HFFc6 (cell line): ENCODE measurements at regions not wholly inside any gene's neighbourhood (a gene's known extent, or its start where the extent isn't known, plus 50 kb on each side); places are given as distances from the start of the nearest gene placed in this dataset.

Experiments used
- DNase-seq: peaks from one replicate; pipeline ENCODE4 v3.0.0-alpha.2; 2018
- H3K27ac Mint-ChIP-seq: 2 replicates; pipeline ENCODE4 v1.8.0; 2020; ENCODE audit warnings: mild to moderate bottlenecking, mixed read lengths
- H3K27me3 Mint-ChIP-seq: 2 replicates; pipeline ENCODE4 v1.8.0; 2021; ENCODE audit warnings: mild to moderate bottlenecking, moderate library complexity, mixed read lengths; ENCODE audit not compliant: insufficient read depth
- H3K36me3 Mint-ChIP-seq: 2 replicates; pipeline ENCODE4 v1.8.0; 2021; ENCODE audit warnings: low read depth, mixed read lengths
- H3K4me1 Mint-ChIP-seq: 2 replicates; pipeline ENCODE4 v1.8.0; 2020; ENCODE audit warnings: low read depth, mixed read lengths
- H3K4me3 Mint-ChIP-seq: 2 replicates; pipeline ENCODE4 v1.8.0; 2020; ENCODE audit warnings: mild to moderate bottlenecking, moderate library complexity, mixed read lengths
- H3K9me3 Mint-ChIP-seq: 2 replicates; pipeline ENCODE4 v1.8.0; 2020; ENCODE audit warnings: mild to moderate bottlenecking, mixed read lengths
- TF ChIP-seq, protein P1 (sequence below): fragments of 200-600 bp; sonication (generic); IDR thresholded peaks from 2 replicates; pipeline ENCODE4 v1.5.0; 2021; ENCODE audit warnings: antibody characterized with exemption, mild to moderate bottlenecking

DNA sequence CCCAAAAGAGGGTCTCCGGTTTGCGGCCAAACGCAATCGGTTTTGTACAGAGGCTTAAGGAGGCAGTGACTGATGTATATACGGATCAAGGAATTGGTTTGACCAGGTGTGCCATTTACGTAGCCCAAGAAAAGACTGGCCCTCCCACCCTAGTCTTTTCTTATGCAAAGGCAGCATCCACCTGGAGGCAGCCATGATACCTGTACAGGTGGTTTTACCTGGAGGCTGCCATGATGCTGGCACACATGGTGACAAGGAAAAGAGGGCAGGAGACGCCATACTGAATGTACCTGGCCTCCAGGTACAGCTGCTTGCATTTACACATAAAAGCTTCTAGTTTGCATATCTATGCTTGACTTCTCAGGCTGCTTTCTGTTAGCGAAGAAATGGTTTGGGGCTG lies 917.7 kb upstream of the INTU start:
- H3K27me3 Mint-ChIP-seq: no peaks in the 10 kb centered on the region
- peaks cover 14% of the 10 kb centered on the region for H3K4me1 Mint-ChIP-seq
- H3K36me3 Mint-ChIP-seq: no peaks in the 10 kb centered on the region
- no peaks in the 10 kb centered on the region for H3K9me3 Mint-ChIP-seq
- H3K4me3 Mint-ChIP-seq: no peak overlapping the region
- no peak for DNase-seq
- TF ChIP-seq, protein P1, sequence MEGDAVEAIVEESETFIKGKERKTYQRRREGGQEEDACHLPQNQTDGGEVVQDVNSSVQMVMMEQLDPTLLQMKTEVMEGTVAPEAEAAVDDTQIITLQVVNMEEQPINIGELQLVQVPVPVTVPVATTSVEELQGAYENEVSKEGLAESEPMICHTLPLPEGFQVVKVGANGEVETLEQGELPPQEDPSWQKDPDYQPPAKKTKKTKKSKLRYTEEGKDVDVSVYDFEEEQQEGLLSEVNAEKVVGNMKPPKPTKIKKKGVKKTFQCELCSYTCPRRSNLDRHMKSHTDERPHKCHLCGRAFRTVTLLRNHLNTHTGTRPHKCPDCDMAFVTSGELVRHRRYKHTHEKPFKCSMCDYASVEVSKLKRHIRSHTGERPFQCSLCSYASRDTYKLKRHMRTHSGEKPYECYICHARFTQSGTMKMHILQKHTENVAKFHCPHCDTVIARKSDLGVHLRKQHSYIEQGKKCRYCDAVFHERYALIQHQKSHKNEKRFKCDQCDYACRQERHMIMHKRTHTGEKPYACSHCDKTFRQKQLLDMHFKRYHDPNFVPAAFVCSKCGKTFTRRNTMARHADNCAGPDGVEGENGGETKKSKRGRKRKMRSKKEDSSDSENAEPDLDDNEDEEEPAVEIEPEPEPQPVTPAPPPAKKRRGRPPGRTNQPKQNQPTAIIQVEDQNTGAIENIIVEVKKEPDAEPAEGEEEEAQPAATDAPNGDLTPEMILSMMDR: no peak
- H3K27ac Mint-ChIP-seq: no peak overlapping the region

DNA sequence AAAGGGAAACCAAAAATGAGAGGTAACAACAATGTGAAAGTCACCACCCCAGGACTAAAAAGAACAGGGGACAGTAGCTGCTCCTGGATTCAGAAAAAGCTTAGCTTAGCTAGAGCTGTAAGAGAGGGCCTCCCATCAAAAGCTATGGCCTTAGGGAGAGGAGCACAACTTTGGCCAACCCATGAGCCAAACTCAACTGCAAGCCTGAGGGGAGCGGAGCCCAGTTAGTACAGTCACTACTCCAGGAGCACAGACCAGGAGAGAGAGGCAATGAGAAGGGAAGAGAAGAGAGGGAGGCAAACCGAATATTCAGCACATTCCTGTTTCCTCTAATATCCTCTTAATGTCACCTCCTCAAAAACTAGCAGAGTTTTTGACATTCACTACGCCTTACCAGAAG lies 917.1 kb upstream of the INTU start:
- Mint-ChIP-seq H3K4me3 (no peak overlapping the region), H3K9me3 (no peaks in the 10 kb centered on the region), H3K27ac (no peak overlapping the region), H3K4me1 (peaks cover 9% of the 10 kb centered on the region), H3K27me3 (no peaks in the 10 kb centered on the region), H3K36me3 (no peaks in the 10 kb centered on the region)
- DNase-seq: no peak
- TF ChIP-seq, protein P1: no peak

DNA sequence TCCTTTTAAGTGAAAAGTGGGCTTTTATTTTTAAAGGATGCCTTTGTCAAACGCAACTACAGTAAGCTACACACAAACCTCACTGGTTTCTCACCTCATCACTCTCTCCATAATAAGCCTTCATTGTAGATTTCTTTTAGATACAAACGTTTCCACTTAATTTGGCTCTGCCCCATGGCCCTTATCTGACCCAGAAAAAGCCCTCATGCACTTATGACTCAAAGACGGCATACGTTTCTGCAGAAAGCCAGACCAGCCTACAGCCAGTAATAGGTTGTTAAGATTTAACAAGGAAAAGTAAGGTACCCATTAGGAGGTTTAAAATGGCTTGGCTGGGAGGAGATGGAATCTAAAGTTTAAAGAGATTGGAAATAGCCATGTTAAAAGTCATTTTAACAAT lies 914.6 kb upstream of the INTU start:
- H3K27ac Mint-ChIP-seq: no peak overlapping the region
- no peak overlapping the region for H3K4me3 Mint-ChIP-seq
- no peaks in the 10 kb centered on the region for H3K36me3 Mint-ChIP-seq
- H3K9me3 Mint-ChIP-seq: no peaks in the 10 kb centered on the region
- no peak for DNase-seq
- H3K4me1 Mint-ChIP-seq: no peaks in the 10 kb centered on the region; the same call in 1 of the 2 replicates
- no peaks in the 10 kb centered on the region for H3K27me3 Mint-ChIP-seq
- TF ChIP-seq, protein P1: no peak

DNA sequence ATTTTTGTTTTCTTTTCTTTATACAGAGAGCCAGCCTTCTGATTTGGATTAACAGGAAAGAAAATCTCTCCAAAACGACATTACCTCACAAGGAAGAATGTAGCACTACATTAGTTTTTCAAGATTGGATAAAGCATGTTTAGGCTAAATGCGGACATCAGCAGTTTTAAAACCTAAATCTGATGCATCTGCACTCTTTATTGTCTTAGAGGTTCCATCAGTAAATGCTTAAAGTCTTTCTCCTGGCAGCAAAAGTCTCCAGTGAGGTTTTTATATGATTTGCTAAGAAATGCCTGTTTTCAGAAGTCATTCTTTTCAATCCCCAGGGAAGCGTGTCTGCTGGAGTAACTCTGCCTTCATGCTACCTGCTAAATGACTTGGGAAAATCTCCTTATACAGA lies 912.9 kb upstream of the INTU start:
- no peak for DNase-seq
- TF ChIP-seq, protein P1: no peak
- no peak overlapping the region for H3K27ac Mint-ChIP-seq
- H3K36me3 Mint-ChIP-seq: no peaks in the 10 kb centered on the region
- H3K9me3 Mint-ChIP-seq: no peaks in the 10 kb centered on the region
- H3K4me3 Mint-ChIP-seq: no peak overlapping the region
- H3K4me1 Mint-ChIP-seq: no peaks in the 10 kb centered on the region; the same call in 1 of the 2 replicates
- H3K27me3 Mint-ChIP-seq: no peaks in the 10 kb centered on the region

DNA sequence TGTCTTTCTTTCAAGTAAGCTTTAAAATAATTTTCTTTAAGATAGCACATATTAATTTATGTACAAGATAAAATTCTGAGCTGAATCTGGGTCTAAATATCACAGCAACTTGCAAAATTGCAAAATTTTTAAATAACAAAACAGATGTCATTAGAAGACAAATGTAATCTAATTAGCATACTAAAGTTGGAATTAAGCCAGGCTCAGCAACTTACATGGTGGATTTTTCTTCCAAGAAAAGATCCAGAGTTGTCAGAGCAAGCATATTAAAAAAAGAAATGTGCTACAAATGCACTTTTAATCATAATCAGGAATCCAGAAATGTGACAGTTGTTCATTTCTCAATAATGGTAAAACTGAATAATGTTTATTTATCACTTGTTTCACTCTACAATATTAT lies 906.9 kb upstream of the INTU start:
- no peaks in the 10 kb centered on the region for H3K4me1 Mint-ChIP-seq
- H3K36me3 Mint-ChIP-seq: no peaks in the 10 kb centered on the region
- TF ChIP-seq, protein P1: no peak
- no peaks in the 10 kb centered on the region for H3K9me3 Mint-ChIP-seq
- no peak overlapping the region for H3K27ac Mint-ChIP-seq
- DNase-seq: no peak
- no peak overlapping the region for H3K4me3 Mint-ChIP-seq
- peaks cover 2% of the 10 kb centered on the region; the same call in 1 of the 2 replicates for H3K27me3 Mint-ChIP-seq

DNA sequence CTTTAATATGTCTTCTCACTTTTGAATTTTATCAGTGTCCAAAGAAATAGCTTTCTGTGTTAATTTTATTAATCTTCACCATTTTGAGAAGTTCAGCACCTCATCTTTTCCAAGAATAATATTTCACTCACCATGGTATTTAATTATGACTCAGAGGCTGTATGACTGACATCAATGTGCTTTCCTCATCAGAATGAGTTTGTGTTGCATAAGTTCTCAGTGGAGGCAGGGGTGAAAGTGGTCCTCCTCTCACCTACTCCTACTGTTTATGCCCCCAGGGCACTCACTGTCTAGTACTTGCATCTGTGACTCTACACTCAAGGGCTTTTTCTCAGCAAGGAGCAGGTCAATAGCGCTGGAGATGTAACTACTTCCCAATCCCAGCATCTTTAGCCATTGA lies 905.3 kb upstream of the INTU start:
- DNase-seq: no peak
- no peak overlapping the region for H3K4me3 Mint-ChIP-seq
- peaks cover 2% of the 10 kb centered on the region; the same call in 1 of the 2 replicates for H3K27me3 Mint-ChIP-seq
- no peaks in the 10 kb centered on the region for H3K36me3 Mint-ChIP-seq
- no peak overlapping the region for H3K27ac Mint-ChIP-seq
- TF ChIP-seq, protein P1: no peak
- H3K4me1 Mint-ChIP-seq: no peaks in the 10 kb centered on the region
- no peaks in the 10 kb centered on the region for H3K9me3 Mint-ChIP-seq
